ENCODE measurements at regions not wholly inside any gene's neighbourhood (a gene's known extent, or its start where the extent isn't known, plus 50 kb on each side); places are given as distances from the start of the nearest gene placed in this dataset.

GRCh38 chr2:81937944-81938343 lies 1633.4 kb upstream of the LRRTM1 start:
- TF ChIP-seq CTCF (IDR thresholded peaks at IDR 0.05) = no peak
- no peak for TF ChIP-seq POLR2A (IDR thresholded peaks at IDR 0.05)

Data from heart left ventricle (tissue), 13 donors.